K562 (cell line): ENCODE measurements at regions not wholly inside any gene's neighbourhood (a gene's known extent, or its start where the extent isn't known, plus 50 kb on each side); places are given as distances from the start of the nearest gene placed in this dataset.

Experiments used
- ATAC-seq: fragments of 200-7000 bp; cut with Tn5 transposase; 3 replicates; pipeline ENCODE4 v1.9.1; 2020; ENCODE audit warnings: moderate library complexity
- BruUV-seq: library from RNA; stranded (reverse); fragments of 400-500 nt; replicated peaks from 2 replicates; lab custom pipeline; 2021; lab: Mats Ljungman, UMichigan
- CTCF ChIA-PET: fragments of 300-600 bp; formaldehyde crosslinking; extraction: SDS; loops from one replicate; lab custom pipeline; 2021; ENCODE audit warnings: low intra/inter-chr PET ratio; lab: Yijun Ruan, JAX
- POLR2A ChIA-PET: fragments of 300-600, 350-650 bp; sonication (Branson Sonifier 250); formaldehyde crosslinking; extraction: SDS; loops from one replicate; lab custom pipeline; 2021; ENCODE audit warnings: antibody characterized with exemption, inconsistent platforms; lab: Yijun Ruan, JAX
- DNase-seq, 4 experiments: peaks; one replicate each; pipeline versions ENCODE4 v3.0.0 to v3.0.0-alpha.2; 2011 to 2018; ENCODE audit warnings: low spot score in 3 of 4, mixed read lengths in 3 of 4; ENCODE audit errors: extremely low read depth in 1 of 4
- FAIRE-seq: peaks from 2 replicates; lab custom pipeline; 2011; peaks lifted over from hg19 to GRCh38; lab: Jason Lieb, UNC
- H2AFZ ChIP-seq: 2 replicates; pipeline ENCODE4 v1.6.0; 2011; ENCODE audit warnings: low read depth, low read length, control low read depth, inconsistent platforms
- H3K27ac ChIP-seq: fragments of 200-600 bp; 3 replicates; pipeline ENCODE4 v1.8.0; 2011; ENCODE audit warnings: low read depth, mild to moderate bottlenecking, control low read depth, inconsistent platforms, low read length, moderate library complexity, mixed read lengths; ENCODE audit errors: extremely low read depth
- H3K27me3 ChIP-seq, 2 experiments: fragments of 300-600 bp in 1 of 2; 2 replicates in 1 of 2; 3 replicates in 1 of 2; pipeline versions ENCODE4 v1.6.0 to v1.8.0; 2011; ENCODE audit warnings: inconsistent platforms in 2 of 2, low read length in 2 of 2, mild to moderate bottlenecking in 1 of 2, mixed read lengths in 1 of 2, moderate library complexity in 1 of 2; ENCODE audit not compliant: control insufficient read depth in 2 of 2, insufficient read depth in 2 of 2
- H3K36me3 ChIP-seq: fragments of 300-600 bp; 3 replicates; pipeline ENCODE4 v1.8.0; 2011; ENCODE audit warnings: mild to moderate bottlenecking, low read length, inconsistent platforms; ENCODE audit not compliant: control insufficient read depth, insufficient read depth
- H3K4me1 ChIP-seq, 2 experiments: fragments of 200-600 bp in 1 of 2; replicated peaks in 1 of 2; 2 replicates in 1 of 2; 3 replicates in 1 of 2; pipeline versions ENCODE4 v1.5.1 to v1.8.0; 2011; ENCODE audit warnings: inconsistent platforms in 2 of 2, low read length in 2 of 2, mild to moderate bottlenecking in 1 of 2, mixed read lengths in 1 of 2, moderate library complexity in 1 of 2; ENCODE audit not compliant: control insufficient read depth in 2 of 2, insufficient read depth in 2 of 2
- H3K4me2 ChIP-seq: 2 replicates; pipeline ENCODE4 v1.6.1; 2011; ENCODE audit warnings: low read length, control low read depth, inconsistent platforms, mixed read lengths; ENCODE audit not compliant: insufficient read depth
- H3K4me3 ChIP-seq: fragments of 200-600 bp; sonication (generic), shearing (Covaris generic); 2 replicates; pipeline ENCODE4 v1.5.1; 2016; ENCODE audit warnings: control low read depth, inconsistent platforms
- H3K79me2 ChIP-seq: fragments of 200-600 bp; 3 replicates; pipeline ENCODE4 v1.8.0; 2011; ENCODE audit warnings: low read length, inconsistent platforms; ENCODE audit not compliant: control insufficient read depth, insufficient read depth
- H3K9ac ChIP-seq, 2 experiments: 2 replicates each; pipeline versions ENCODE4 v1.6.0 to v1.6.1; 2011; ENCODE audit warnings: low read depth in 2 of 2, low read length in 2 of 2, control low read depth in 1 of 2, inconsistent platforms in 1 of 2, mild to moderate bottlenecking in 1 of 2, mixed read lengths in 1 of 2; ENCODE audit not compliant: insufficient read depth in 1 of 2
- H3K9me1 ChIP-seq: one replicate; pipeline ENCODE4 v1.6.0; 2011; ENCODE audit warnings: inconsistent platforms, mild to moderate bottlenecking, low read length, moderate library complexity; ENCODE audit not compliant: control insufficient read depth, insufficient read depth
- H3K9me3 ChIP-seq: replicated peaks from 2 replicates; pipeline ENCODE4 v1.5.1; 2011; ENCODE audit warnings: low read depth, low read length, inconsistent platforms; ENCODE audit not compliant: control insufficient read depth, insufficient read depth
- H4K20me1 ChIP-seq: replicated peaks from 2 replicates; pipeline ENCODE4 v1.6.1; 2011; ENCODE audit warnings: low read length, inconsistent platforms, mixed read lengths; ENCODE audit not compliant: control insufficient read depth, insufficient read depth
- HMG20B ChIP-seq: fragments of 250-450 bp; sonication (Bioruptor Pico); IDR thresholded peaks from 2 replicates; pipeline ENCODE4 v1.5.0; 2021; ENCODE audit warnings: mild to moderate bottlenecking
- IFI16 ChIP-seq: fragments of 250-450 bp; sonication (Bioruptor Pico); IDR thresholded peaks from 2 replicates; pipeline ENCODE4 v2.1.2; 2022; ENCODE audit warnings: mild to moderate bottlenecking, inconsistent platforms
- MCM3 ChIP-seq: fragments of 450-650 bp; IDR thresholded peaks from 2 replicates; pipeline ENCODE4 v1.6.1; 2016
- NFRKB ChIP-seq: fragments of 450-650 bp; IDR thresholded peaks from 2 replicates; pipeline ENCODE4 v1.6.1; 2016; ENCODE audit warnings: low read depth
- TAF9B ChIP-seq: fragments of 450-650 bp; IDR thresholded peaks from 2 replicates; pipeline ENCODE4 v1.6.1; 2018; ENCODE audit warnings: mild to moderate bottlenecking; ENCODE audit not compliant: partially characterized antibody
- ZNF3 ChIP-seq: fragments of 250-450 bp; sonication (Bioruptor Pico); IDR thresholded peaks from 2 replicates; pipeline ENCODE4 v1.5.0; 2021; ENCODE audit warnings: mild to moderate bottlenecking, moderate library complexity
- WGBS: fragments of 100-300 bp; shearing (Covaris generic); methylation state at CpG from one replicate; pipeline ENCODE4 v1.1.6; 2016; ENCODE audit warnings: low coverage, mixed read lengths; ENCODE audit not compliant: insufficient coverage; ENCODE audit errors: missing lambda C conversion rate; 5-methylcytosine and 5-hydroxymethylcytosine counted together
- in situ Hi-C: fragments of 300-500 bp; cut with MboI; formaldehyde crosslinking; loops from 4 replicates; pipeline ENCODE4 v1.15.0; 2018; ENCODE audit warnings: inconsistent platforms, mixed read lengths
- intact Hi-C: fragments of 100-400 bp; cut with micrococcal nuclease; formaldehyde crosslinking; loops from 2 replicates; pipeline ENCODE4 v1.14.2; 2022
- TF ChIP-seq, protein P1 (sequence below): sonication (generic); formaldehyde crosslinking; IDR thresholded peaks from 2 replicates; pipeline ENCODE4 v1.8.1; 2023; ENCODE audit warnings: mild to moderate bottlenecking, missing genetic modification reagents

DNA sequence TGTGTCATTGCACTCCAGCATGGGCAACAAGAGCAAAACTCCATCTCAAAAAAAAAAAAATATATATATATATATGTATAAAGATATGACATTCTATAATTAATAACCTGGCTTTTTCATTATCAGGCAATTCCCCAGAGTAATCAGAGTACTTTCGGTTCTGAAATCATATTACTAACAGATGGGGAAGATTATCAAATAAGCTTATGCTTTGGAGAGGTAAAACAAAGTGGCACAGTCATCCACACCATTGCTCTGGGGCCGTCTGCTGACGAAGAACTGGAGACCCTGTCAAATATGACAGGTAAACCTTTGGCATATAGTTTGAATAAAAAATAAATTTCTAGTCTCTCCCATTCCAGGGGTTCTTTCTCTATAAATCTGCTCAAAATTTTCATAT lies 58.5 kb upstream of the SH3GLB1 start:
- BruUV-seq: no TSS peak
- Histone ChIP-seq H3K9ac (no peak overlapping the region), H4K20me1 (no peaks in the 10 kb centered on the region), H3K9me1 (no peaks in the 10 kb centered on the region), H3K9me3 (no peaks in the 10 kb centered on the region), H3K4me1 (no peaks in the 10 kb centered on the region), H3K79me2 (no peaks in the 10 kb centered on the region), H3K27ac (no peak overlapping the region), H3K4me3 (no peak overlapping the region), H3K36me3 (no peaks in the 10 kb centered on the region), H2AFZ (no peak overlapping the region), H3K27me3 (0 out of 5 replicates have a peak, but pooled peaks cover 0 to 4% of the 10 kb centered on the region in 2 experiments), H3K4me2 (no peak overlapping the region)
- ChIA-PET POLR2A (no interaction called here), CTCF (no interaction called here)
- TF ChIP-seq TAF9B: no peak
- no peak for TF ChIP-seq MCM3
- TF ChIP-seq ZNF3 (CRISPR knock-in tag): no peak
- no peak for TF ChIP-seq HMG20B (CRISPR knock-in tag)
- no peak for TF ChIP-seq IFI16 (CRISPR knock-in tag)
- TF ChIP-seq, protein P1, sequence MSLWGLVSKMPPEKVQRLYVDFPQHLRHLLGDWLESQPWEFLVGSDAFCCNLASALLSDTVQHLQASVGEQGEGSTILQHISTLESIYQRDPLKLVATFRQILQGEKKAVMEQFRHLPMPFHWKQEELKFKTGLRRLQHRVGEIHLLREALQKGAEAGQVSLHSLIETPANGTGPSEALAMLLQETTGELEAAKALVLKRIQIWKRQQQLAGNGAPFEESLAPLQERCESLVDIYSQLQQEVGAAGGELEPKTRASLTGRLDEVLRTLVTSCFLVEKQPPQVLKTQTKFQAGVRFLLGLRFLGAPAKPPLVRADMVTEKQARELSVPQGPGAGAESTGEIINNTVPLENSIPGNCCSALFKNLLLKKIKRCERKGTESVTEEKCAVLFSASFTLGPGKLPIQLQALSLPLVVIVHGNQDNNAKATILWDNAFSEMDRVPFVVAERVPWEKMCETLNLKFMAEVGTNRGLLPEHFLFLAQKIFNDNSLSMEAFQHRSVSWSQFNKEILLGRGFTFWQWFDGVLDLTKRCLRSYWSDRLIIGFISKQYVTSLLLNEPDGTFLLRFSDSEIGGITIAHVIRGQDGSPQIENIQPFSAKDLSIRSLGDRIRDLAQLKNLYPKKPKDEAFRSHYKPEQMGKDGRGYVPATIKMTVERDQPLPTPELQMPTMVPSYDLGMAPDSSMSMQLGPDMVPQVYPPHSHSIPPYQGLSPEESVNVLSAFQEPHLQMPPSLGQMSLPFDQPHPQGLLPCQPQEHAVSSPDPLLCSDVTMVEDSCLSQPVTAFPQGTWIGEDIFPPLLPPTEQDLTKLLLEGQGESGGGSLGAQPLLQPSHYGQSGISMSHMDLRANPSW (CRISPR knock-in tag): no peak
- TF ChIP-seq NFRKB: no peak
- intact Hi-C loops: no loop called here
- FAIRE-seq: no peak
- DNase-seq: no peak
- no peak for ATAC-seq
- 0% methylated on average over 3 of the region's 3 CpGs for WGBS
- in situ Hi-C loops: no loop called here
